WERI-Rb-1 (cell line): ENCODE measurements at regions not wholly inside any gene's neighbourhood (a gene's known extent, or its start where the extent isn't known, plus 50 kb on each side); places are given as distances from the start of the nearest gene placed in this dataset.

Experiments
- DNase-seq: peaks from one replicate; pipeline ENCODE4 v3.0.0-alpha.2; 2020
- H3K27ac ChIP-seq: fragments of 250-450 bp; sonication (Bioruptor Pico); 2 replicates; pipeline ENCODE4 v1.5.1; 2020; ENCODE audit warnings: mild to moderate bottlenecking, moderate library complexity
- H3K27me3 ChIP-seq: fragments of 250-450 bp; sonication (Bioruptor Pico); 2 replicates; pipeline ENCODE4 v1.5.1; 2021; ENCODE audit warnings: mild to moderate bottlenecking, low read depth, moderate library complexity; ENCODE audit not compliant: insufficient read depth, severe bottlenecking
- H3K36me3 ChIP-seq: fragments of 250-450 bp; sonication (Bioruptor Pico); 2 replicates; pipeline ENCODE4 v1.5.1; 2020; ENCODE audit warnings: mild to moderate bottlenecking, moderate library complexity
- H3K4me3 ChIP-seq: 2 replicates; pipeline ENCODE4 v1.5.1; 2011; ENCODE audit warnings: low read depth, mild to moderate bottlenecking, control low read depth, low read length
- H3K9me3 ChIP-seq: fragments of 250-450 bp; sonication (Bioruptor Pico); 2 replicates; pipeline ENCODE4 v1.5.1; 2021; ENCODE audit warnings: mild to moderate bottlenecking, moderate library complexity; ENCODE audit not compliant: severe bottlenecking
- CTCF ChIP-seq: IDR thresholded peaks from 2 replicates; pipeline ENCODE4 v1.5.1; 2011; ENCODE audit warnings: low read depth, mild to moderate bottlenecking, control low read depth, inconsistent platforms, low read length

- Histone ChIP-seq H3K27ac (no peak overlapping the region), H3K36me3 (no peaks in the 10 kb centered on the region), H3K4me3 (no peak overlapping the region), H3K9me3 (peaks cover 4% of the 10 kb centered on the region), H3K27me3 (no peaks in the 10 kb centered on the region)
- peak; percentile 39 for DNase-seq
- TF ChIP-seq CTCF, result peak; percentile 50
These were observed 1169.5 kb upstream of the PABPC4L start for GRCh38 chr4:135371137-135371536.

- DNase-seq, result no peak
- Histone ChIP-seq H3K27me3 (no peaks in the 10 kb centered on the region), H3K36me3 (no peaks in the 10 kb centered on the region), H3K4me3 (no peak overlapping the region), H3K27ac (no peak overlapping the region), H3K9me3 (no peaks in the 10 kb centered on the region)
- no peak for TF ChIP-seq CTCF
These were observed 1167.2 kb upstream of the PABPC4L start for GRCh38 chr4:135368831-135369230.

- no peak overlapping the region for H3K27ac ChIP-seq
- no peaks in the 10 kb centered on the region for H3K36me3 ChIP-seq
- no peak overlapping the region for H3K4me3 ChIP-seq
- no peak for TF ChIP-seq CTCF
- no peak for DNase-seq
- H3K27me3 ChIP-seq, result no peaks in the 10 kb centered on the region
- H3K9me3 ChIP-seq, result no peaks in the 10 kb centered on the region
These were observed 1163.5 kb upstream of the PABPC4L start for GRCh38 chr4:135365065-135365464.

GRCh38 chr4:135359128-135359527, 1157.5 kb upstream of the PABPC4L start:
- Histone ChIP-seq H3K36me3 (no peaks in the 10 kb centered on the region), H3K27ac (no peak overlapping the region), H3K27me3 (no peaks in the 10 kb centered on the region), H3K4me3 (no peak overlapping the region), H3K9me3 (no peaks in the 10 kb centered on the region)
- DNase-seq, result no peak
- TF ChIP-seq CTCF, result no peak

- Histone ChIP-seq H3K27ac (no peak overlapping the region), H3K9me3 (no peaks in the 10 kb centered on the region)
- TF ChIP-seq CTCF, result no peak
These were observed 1155.5 kb upstream of the PABPC4L start for GRCh38 chr4:135357091-135357490.

GRCh38 chr4:135354876-135355275, 1153.3 kb upstream of the PABPC4L start:
- Histone ChIP-seq H3K27ac (no peak overlapping the region), H3K4me3 (no peak overlapping the region), H3K9me3 (no peaks in the 10 kb centered on the region), H3K27me3 (no peaks in the 10 kb centered on the region), H3K36me3 (no peaks in the 10 kb centered on the region)
- no peak for TF ChIP-seq CTCF
- DNase-seq, result no peak

More at GRCh38 chr4:135357091-135357490, 1155.5 kb upstream of the PABPC4L start:
- Histone ChIP-seq H3K4me3 (no peak overlapping the region), H3K36me3 (no peaks in the 10 kb centered on the region), H3K27me3 (no peaks in the 10 kb centered on the region)
- no peak for DNase-seq
